GM23338 (cell line): ENCODE measurements at regions not wholly inside any gene's neighbourhood (a gene's known extent, or its start where the extent isn't known, plus 50 kb on each side); places are given as distances from the start of the nearest gene placed in this dataset.

Experiments used
- ATAC-seq: fragments of 200-7000 bp; cut with Tn5 transposase; 3 replicates; pipeline ENCODE4 v1.9.1; 2020
- DNase-seq: peaks from one replicate; pipeline ENCODE4 v3.0.0-alpha.2; 2015; ENCODE audit warnings: low spot score
- H2AFZ ChIP-seq: fragments of 200-600 bp; sonication (generic); 2 replicates; pipeline ENCODE4 v1.8.0; 2016; ENCODE audit warnings: antibody characterized with exemption, mild to moderate bottlenecking, moderate library complexity
- H3F3A ChIP-seq: fragments of 200-600 bp; sonication (generic); replicated peaks from 2 replicates; pipeline ENCODE4 v1.8.0; 2017; ENCODE audit warnings: antibody characterized with exemption, mixed run types, low read depth
- H3K27ac ChIP-seq: fragments of 200-600 bp; sonication (generic); 2 replicates; pipeline ENCODE4 v1.6.1; 2016; ENCODE audit warnings: low read depth
- H3K27me3 ChIP-seq: fragments of 200-600 bp; sonication (generic); 2 replicates; pipeline ENCODE4 v1.8.0; 2016; ENCODE audit warnings: mild to moderate bottlenecking, mixed run types, moderate library complexity; ENCODE audit not compliant: insufficient read depth
- H3K36me3 ChIP-seq: fragments of 200-600 bp; sonication (generic); 2 replicates; pipeline ENCODE4 v1.8.0; 2016; ENCODE audit warnings: mild to moderate bottlenecking; ENCODE audit not compliant: insufficient read depth
- H3K4me1 ChIP-seq: fragments of 200-600 bp; sonication (generic); 2 replicates; pipeline ENCODE4 v1.8.0; 2016; ENCODE audit warnings: mild to moderate bottlenecking, moderate library complexity; ENCODE audit not compliant: insufficient read depth
- H3K4me2 ChIP-seq: fragments of 200-600 bp; sonication (generic); 2 replicates; pipeline ENCODE4 v1.7.1; 2017; ENCODE audit warnings: mixed run types
- H3K4me3 ChIP-seq: fragments of 200-600 bp; sonication (generic); 2 replicates; pipeline ENCODE4 v1.6.1; 2016; ENCODE audit warnings: mixed run types
- H3K79me2 ChIP-seq: fragments of 200-600 bp; sonication (generic); replicated peaks from 2 replicates; pipeline ENCODE4 v1.8.0; 2017; ENCODE audit warnings: mild to moderate bottlenecking; ENCODE audit not compliant: insufficient read depth
- H3K9me2 ChIP-seq: fragments of 200-600 bp; sonication (generic); 2 replicates; pipeline ENCODE4 v1.8.0; 2017; ENCODE audit not compliant: insufficient read depth
- H4K20me1 ChIP-seq: fragments of 200-600 bp; sonication (generic); replicated peaks from 2 replicates; pipeline ENCODE4 v1.8.0; 2017; ENCODE audit warnings: mild to moderate bottlenecking; ENCODE audit not compliant: insufficient read depth
- H3K27ac Mint-ChIP-seq: 2 replicates; pipeline ENCODE4 v1.8.0; 2020; ENCODE audit warnings: inconsistent platforms, mild to moderate bottlenecking, moderate library complexity, mixed read lengths
- H3K27me3 Mint-ChIP-seq: 3 replicates; pipeline ENCODE4 v1.8.0; 2022; ENCODE audit warnings: low read depth, mild to moderate bottlenecking, moderate library complexity, mixed read lengths, inconsistent platforms; ENCODE audit not compliant: insufficient read depth, poor library complexity
- H3K36me3 Mint-ChIP-seq: 3 replicates; pipeline ENCODE4 v1.8.0; 2021; ENCODE audit warnings: low read depth, mild to moderate bottlenecking, inconsistent platforms, moderate library complexity, mixed read lengths
- H3K4me1 Mint-ChIP-seq: 3 replicates; pipeline ENCODE4 v1.8.0; 2020; ENCODE audit warnings: mild to moderate bottlenecking, inconsistent platforms, mixed read lengths
- H3K4me3 Mint-ChIP-seq: 3 replicates; pipeline ENCODE4 v1.8.0; 2021; ENCODE audit warnings: moderate library complexity, mild to moderate bottlenecking, inconsistent platforms, mixed read lengths
- H3K9me3 Mint-ChIP-seq: 3 replicates; pipeline ENCODE4 v1.8.0; 2020; ENCODE audit warnings: moderate library complexity, mild to moderate bottlenecking, inconsistent platforms, mixed read lengths
- CREB1 ChIP-seq: fragments of 250-450 bp; sonication (Bioruptor Pico); IDR thresholded peaks from 2 replicates; pipeline ENCODE4 v1.5.0; 2020; ENCODE audit warnings: low read depth, mild to moderate bottlenecking, moderate library complexity
- EZH2 ChIP-seq: fragments of 200-600 bp; sonication (generic); IDR thresholded peaks from one replicate; pipeline ENCODE4 v1.8.0; 2017; ENCODE audit warnings: antibody characterized with exemption, mild to moderate bottlenecking, low read depth; ENCODE audit not compliant: unreplicated experiment
- EZH2phosphoT487 ChIP-seq: fragments of 200-600 bp; sonication (generic); IDR thresholded peaks from one replicate; pipeline ENCODE4 v1.8.1; 2018; ENCODE audit warnings: antibody characterized with exemption; ENCODE audit not compliant: unreplicated experiment
- ZNF331 ChIP-seq: fragments of 250-450 bp; sonication (Bioruptor Pico); IDR thresholded peaks from 2 replicates; pipeline ENCODE4 v1.5.0; 2020; ENCODE audit warnings: low read depth, mild to moderate bottlenecking, moderate library complexity
- TF ChIP-seq, protein P1 (sequence below): IDR thresholded peaks from 2 replicates; pipeline ENCODE4 v1.6.1; 2016; ENCODE audit warnings: antibody characterized with exemption
- TF ChIP-seq, protein P2 (sequence below): fragments of 250-450 bp; sonication (Bioruptor Pico); IDR thresholded peaks from 2 replicates; pipeline ENCODE4 v1.5.0; 2020; ENCODE audit warnings: mild to moderate bottlenecking, moderate library complexity

- no peak overlapping the region for H3K27ac Mint-ChIP-seq
- no peak for ATAC-seq
- TF ChIP-seq, protein P1, sequence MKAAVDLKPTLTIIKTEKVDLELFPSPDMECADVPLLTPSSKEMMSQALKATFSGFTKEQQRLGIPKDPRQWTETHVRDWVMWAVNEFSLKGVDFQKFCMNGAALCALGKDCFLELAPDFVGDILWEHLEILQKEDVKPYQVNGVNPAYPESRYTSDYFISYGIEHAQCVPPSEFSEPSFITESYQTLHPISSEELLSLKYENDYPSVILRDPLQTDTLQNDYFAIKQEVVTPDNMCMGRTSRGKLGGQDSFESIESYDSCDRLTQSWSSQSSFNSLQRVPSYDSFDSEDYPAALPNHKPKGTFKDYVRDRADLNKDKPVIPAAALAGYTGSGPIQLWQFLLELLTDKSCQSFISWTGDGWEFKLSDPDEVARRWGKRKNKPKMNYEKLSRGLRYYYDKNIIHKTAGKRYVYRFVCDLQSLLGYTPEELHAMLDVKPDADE: no peak
- TF ChIP-seq ZNF331 (CRISPR knock-in tag): no peak
- no peak for TF ChIP-seq EZH2phosphoT487
- TF ChIP-seq EZH2: no peak
- TF ChIP-seq, protein P2, sequence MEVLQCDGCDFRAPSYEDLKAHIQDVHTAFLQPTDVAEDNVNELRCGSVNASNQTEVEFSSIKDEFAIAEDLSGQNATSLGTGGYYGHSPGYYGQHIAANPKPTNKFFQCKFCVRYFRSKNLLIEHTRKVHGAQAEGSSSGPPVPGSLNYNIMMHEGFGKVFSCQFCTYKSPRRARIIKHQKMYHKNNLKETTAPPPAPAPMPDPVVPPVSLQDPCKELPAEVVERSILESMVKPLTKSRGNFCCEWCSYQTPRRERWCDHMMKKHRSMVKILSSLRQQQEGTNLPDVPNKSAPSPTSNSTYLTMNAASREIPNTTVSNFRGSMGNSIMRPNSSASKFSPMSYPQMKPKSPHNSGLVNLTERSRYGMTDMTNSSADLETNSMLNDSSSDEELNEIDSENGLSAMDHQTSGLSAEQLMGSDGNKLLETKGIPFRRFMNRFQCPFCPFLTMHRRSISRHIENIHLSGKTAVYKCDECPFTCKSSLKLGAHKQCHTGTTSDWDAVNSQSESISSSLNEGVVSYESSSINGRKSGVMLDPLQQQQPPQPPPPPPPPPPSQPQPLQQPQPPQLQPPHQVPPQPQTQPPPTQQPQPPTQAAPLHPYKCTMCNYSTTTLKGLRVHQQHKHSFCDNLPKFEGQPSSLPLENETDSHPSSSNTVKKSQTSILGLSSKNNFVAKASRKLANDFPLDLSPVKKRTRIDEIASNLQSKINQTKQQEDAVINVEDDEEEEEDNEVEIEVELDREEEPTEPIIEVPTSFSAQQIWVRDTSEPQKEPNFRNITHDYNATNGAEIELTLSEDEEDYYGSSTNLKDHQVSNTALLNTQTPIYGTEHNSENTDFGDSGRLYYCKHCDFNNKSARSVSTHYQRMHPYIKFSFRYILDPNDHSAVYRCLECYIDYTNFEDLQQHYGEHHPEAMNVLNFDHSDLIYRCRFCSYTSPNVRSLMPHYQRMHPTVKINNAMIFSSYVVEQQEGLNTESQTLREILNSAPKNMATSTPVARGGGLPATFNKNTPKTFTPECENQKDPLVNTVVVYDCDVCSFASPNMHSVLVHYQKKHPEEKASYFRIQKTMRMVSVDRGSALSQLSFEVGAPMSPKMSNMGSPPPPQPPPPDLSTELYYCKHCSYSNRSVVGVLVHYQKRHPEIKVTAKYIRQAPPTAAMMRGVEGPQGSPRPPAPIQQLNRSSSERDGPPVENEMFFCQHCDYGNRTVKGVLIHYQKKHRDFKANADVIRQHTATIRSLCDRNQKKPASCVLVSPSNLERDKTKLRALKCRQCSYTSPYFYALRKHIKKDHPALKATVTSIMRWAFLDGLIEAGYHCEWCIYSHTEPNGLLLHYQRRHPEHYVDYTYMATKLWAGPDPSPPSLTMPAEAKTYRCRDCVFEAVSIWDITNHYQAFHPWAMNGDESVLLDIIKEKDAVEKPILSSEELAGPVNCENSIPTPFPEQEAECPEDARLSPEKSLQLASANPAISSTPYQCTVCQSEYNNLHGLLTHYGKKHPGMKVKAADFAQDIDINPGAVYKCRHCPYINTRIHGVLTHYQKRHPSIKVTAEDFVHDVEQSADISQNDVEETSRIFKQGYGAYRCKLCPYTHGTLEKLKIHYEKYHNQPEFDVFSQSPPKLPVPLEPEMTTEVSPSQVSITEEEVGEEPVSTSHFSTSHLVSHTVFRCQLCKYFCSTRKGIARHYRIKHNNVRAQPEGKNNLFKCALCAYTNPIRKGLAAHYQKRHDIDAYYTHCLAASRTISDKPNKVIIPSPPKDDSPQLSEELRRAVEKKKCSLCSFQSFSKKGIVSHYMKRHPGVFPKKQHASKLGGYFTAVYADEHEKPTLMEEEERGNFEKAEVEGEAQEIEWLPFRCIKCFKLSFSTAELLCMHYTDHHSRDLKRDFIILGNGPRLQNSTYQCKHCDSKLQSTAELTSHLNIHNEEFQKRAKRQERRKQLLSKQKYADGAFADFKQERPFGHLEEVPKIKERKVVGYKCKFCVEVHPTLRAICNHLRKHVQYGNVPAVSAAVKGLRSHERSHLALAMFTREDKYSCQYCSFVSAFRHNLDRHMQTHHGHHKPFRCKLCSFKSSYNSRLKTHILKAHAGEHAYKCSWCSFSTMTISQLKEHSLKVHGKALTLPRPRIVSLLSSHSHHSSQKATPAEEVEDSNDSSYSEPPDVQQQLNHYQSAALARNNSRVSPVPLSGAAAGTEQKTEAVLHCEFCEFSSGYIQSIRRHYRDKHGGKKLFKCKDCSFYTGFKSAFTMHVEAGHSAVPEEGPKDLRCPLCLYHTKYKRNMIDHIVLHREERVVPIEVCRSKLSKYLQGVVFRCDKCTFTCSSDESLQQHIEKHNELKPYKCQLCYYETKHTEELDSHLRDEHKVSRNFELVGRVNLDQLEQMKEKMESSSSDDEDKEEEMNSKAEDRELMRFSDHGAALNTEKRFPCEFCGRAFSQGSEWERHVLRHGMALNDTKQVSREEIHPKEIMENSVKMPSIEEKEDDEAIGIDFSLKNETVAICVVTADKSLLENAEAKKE (CRISPR knock-in tag): no peak
- TF ChIP-seq CREB1 (CRISPR knock-in tag): no peak
Observed at GRCh38 chr4:123510221-123510620, 113.6 kb downstream of the SPRY1 start.

More at GRCh38 chr4:123510221-123510620, 113.6 kb downstream of the SPRY1 start:
- peaks cover 25% of the 10 kb centered on the region for H3K4me1 ChIP-seq
- H3F3A ChIP-seq: peaks cover 16% of the 10 kb centered on the region
- no peak overlapping the region for H3K4me2 ChIP-seq
- Mint-ChIP-seq H3K4me1 (peaks cover 25% of the 10 kb centered on the region), H3K36me3 (peaks cover 9% of the 10 kb centered on the region; the same call in 1 of the 3 replicates), H3K4me3 (no peak overlapping the region), H3K27me3 (peaks cover 5% of the 10 kb centered on the region), H3K9me3 (peaks cover 12% of the 10 kb centered on the region)
- no peak overlapping the region for H3K4me3 ChIP-seq
- H3K36me3 ChIP-seq: no peaks in the 10 kb centered on the region
- no peaks in the 10 kb centered on the region for H3K27me3 ChIP-seq
- DNase-seq: no peak
- no peaks in the 10 kb centered on the region for H4K20me1 ChIP-seq
- H2AFZ ChIP-seq: no peak overlapping the region
- no peaks in the 10 kb centered on the region for H3K79me2 ChIP-seq
- no peak overlapping the region for H3K27ac ChIP-seq
- no peaks in the 10 kb centered on the region for H3K9me2 ChIP-seq
